Stimulated activated CD8-positive, alpha-beta memory T cell treated with anti-CD3 and anti-CD28 coated beads, Interleukin-7, amount 100 ng/mL, for 4 hours (primary cell): ENCODE measurements at regions not wholly inside any gene's neighbourhood (a gene's known extent, or its start where the extent isn't known, plus 50 kb on each side); places are given as distances from the start of the nearest gene placed in this dataset.
"Not testable (repeated sequence)": the region's sequence is repeated elsewhere in the genome, so short reads cannot be mapped to it uniquely, and the experiment has no call there.

Experiments used
- DNase-seq, 2 donors: peaks; one replicate each; pipeline ENCODE4 v3.0.0-alpha.2; 2020; ENCODE audit warnings: low read depth in 2 of 2

DNA sequence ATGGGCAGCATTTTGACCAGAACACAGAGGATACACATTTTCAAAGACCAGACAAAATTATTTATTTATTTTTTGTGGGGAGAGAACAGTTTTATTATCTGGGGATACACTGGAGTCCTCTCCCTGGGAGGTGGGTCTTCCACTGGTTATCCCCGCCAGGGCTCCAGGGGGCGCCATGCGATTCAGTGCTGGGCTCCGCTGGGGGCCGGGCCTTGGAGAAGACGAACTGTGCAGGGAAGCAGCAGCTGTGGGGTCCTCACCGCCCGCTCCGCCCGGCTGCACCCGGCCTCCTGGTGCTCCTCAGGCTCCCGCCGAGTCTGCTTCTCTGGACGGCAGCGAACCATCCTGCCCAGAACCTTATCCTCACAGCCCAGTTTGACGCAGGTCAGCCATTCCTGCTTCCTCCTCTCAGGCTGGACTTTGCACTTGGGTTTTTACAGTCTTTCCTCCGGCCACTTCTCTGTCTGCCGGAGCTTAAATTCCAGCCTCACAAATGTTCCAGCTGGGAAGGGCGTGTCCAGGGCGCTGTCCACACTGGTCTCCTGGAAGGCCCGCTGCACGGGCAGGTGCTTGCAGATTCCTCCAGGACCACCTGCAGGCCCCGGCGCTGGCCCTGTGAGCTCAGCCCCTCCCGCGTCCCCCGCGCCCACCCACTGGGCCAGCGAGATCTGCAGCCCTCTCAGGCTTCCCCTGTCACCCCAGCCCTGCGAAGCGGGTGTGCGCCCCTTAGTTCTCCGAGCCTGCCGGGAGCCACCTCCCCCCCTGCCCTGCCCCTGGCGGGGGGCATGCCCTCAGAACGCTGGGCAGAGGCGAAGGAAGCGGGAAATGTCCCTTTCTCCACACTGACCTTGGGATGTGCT, 1830.0 kb upstream of the DEFB115 start:
- no peak for DNase-seq

DNA sequence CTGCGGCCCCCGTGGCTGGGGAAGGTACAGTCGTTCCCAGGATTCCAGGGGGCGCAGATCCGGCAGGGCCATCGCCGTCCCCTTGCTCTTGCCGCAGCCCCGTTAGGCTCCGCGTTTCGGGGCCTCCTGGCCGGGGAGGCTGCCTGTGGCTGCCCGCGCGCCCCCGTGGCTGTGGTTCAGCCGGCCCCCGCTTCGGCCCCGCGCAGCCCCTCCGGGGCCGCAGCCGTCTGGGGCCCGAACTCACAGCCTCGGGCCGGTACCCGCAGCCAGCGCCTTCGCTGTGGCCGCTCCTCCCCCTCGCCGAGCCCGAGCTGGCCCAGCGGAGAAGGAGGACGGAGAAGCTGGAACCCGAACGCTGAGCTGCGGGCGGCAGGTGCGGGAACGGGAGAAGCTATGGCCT, 1826.9 kb upstream of the DEFB115 start:
- no peak for DNase-seq

DNA sequence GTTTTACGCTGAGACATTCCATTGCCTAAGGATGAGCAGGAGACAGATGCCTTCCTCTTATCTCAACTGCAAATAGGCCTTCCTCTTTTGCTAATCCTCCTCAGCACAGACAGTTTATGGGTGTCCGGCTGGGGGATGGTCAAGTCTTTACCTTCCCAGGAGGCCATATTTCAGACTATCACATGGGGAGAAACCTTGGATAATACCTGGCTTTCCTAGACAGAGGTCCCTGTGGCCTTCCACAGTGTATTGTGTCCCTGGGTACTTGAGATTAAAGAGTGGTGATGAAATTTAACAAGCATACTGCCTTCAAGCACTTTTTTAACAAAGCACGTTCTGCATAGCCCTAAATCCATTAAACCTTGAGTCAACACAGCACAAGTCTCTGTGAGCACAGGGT, 1816.7 kb upstream of the DEFB115 start:
- not testable (repeated sequence) for DNase-seq

DNA sequence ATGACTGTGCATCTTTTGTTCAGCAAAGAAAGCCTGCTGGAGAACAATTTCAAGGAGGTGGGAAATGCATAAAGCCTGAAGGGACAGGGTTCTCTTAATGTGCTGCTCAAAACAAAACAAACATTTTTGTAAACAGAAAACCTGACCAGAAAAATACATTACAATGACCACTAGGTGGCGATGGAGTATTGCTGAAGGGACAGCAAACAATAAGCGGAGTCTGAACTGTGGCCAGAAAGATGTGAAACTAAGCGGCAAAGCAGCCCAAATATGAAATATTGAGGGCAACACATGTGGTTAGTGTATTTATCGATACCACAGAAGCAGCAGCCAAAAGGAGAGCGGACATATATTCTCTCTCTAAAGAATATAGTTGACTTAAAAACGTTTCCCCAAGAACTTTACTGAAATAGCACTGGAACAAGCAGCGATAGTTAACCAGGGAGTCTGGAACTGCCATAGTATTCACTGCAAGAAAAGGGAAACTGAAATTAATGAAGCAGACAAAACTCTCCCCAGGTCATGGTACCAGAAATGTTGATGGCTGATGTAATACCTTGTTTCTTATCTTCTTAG, 1814.2 kb upstream of the DEFB115 start:
- DNase-seq = not testable (repeated sequence)

DNA sequence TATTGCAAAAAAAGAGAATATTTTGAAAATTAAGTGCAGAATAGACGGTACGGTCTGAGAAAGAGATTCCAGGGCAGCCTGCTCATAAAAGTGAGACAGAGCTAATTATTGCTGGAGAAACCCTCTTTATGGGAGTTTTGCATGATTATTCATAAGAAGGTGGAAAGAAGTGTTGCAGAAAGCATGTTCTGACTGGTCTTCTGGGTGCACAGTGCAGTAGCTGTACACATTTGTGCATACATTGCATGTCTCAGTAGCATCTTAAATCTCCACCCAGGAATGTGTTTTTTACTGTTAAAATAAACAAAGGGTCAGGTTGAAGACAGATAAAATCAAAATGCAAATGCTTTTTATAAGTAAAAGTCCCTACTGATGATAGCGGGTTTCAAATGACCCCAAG, 1813.6 kb upstream of the DEFB115 start:
- no peak for DNase-seq

DNA sequence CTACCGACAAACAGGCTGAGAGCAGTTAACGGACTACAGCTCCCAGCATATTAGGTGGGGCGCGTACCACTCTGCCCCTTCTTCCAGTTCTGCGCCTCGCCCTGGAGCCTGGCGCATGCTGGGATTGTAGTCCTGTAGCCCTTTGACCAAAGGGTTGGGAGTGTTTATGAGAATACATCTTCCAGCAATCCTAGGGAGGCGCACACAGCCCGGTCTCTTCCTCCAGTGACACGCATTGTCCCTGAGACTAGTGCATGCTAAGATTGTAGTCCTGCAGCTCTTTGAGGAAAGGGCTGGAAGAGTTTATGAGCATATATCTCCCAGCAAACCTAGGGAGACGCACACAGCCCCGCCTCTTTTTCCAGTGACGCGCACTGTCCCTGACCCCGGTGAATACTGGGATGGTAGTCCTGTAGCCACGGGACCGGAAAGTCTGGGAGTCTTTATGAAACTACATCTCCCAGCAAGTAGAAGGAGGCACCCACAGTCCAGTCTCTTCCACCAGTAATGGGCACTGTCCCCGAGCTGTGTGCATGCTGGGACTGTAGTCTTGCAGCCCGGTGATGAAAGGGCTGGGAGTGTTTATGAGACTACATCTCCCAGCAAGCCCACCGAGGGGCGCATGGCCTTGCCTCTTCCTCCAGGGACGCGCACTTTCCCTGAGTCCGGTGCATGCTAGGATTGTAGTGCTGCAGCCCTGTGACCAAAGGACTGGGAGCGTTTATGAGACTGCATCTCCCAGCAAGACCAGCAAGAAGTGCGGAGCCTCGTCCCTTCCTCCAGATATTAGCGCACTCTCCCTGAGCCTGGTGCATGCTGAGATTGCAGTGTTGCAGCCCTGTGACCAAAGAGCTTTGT, 1812.2 kb upstream of the DEFB115 start:
- peak in 1 of 2 donors; percentile 21 for DNase-seq

DNA sequence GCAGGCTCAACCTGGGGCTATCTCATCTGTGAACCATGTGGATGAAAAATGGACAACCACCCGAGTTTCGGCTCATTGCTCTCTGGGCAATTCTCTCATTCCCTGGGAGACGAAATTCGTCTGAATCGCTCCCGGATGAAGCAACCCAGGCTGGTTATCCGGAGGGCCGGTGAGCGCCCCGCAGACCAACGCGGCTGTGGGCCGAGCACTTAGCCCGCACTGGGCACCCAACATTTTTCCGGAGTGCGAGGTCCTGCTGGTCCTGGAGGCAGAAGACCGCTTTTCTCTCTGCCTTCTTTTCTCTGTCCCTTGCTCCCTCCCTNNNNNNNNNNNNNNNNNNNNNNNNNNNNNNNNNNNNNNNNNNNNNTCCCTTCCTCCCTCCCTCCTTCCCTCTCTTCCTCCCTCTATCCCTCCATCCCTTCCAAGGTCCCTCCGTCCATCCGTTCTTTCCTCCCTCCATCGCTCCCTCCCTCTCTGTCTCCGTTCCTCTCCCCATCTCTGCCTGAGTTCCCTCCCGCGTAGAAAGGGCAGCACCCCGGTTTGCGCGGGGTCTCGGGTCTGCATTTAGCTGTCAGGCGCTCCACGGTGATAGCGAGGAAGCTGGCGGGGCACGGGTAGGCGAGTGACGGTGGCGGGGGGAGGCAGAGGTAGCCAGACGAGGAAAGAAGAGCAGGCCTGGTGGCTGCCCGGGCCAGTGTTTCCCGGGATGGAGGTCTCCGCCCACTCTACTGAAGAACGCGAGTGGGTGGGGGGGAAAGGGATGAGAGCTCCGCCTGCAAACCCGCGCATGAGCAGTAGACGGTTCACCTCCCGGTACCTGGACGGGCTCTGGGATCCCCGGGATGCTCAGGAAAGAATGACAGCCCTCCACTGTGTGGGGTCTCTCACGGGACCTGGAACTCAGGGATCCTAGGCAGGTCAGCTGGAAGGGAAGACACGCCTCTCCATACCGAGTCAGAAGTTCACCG, 1809.7 kb upstream of the DEFB115 start:
- DNase-seq = not testable (repeated sequence)

DNA sequence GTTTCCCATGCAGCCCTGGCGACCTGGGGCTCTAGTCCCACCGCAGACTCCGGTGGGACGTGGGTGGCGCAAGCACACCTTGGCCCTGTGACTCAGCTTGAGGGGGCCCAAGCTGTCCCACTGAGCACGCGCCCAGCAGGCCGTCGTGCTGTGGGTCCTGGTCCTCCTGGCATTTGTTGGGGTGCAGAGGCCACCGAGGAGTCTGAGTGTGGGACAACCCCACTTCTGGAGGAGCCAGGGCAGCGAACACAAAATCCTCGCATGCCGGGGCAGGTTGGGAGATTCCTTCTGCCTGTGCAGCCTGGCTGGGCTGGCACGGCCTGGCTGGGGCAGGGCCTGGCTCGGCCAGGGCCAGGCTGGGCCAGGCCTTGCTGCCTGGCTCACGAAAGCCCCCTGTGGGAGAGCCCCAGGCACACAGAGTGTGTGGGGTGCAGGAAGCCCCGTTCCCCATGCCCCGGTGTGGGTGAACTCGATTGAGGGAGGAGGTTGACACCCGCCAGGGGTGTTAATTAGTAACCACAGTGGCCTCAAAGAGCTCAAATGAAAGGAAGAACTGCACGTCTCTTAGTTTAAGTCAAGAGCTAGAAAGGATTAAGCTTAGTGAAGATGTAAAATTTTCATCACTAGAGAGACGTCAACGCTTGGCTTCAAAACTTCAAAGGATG, 1808.5 kb upstream of the DEFB115 start:
- no peak for DNase-seq

DNA sequence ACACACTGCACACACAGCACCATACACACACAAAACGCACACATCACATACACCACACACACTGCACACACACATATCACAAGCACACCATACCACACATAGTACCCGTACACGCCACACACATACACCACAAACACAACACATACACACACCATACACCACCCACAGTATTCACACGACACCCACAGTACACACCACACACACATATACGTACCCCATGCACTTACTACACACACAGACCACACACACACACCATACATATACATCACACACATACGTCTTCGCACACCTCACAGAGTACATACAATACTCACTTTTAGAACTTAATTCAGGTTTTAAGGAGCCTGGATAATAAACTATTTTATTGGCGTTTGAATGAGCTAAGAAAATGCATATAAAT, 1805.3 kb upstream of the DEFB115 start:
- DNase-seq = no peak

DNA sequence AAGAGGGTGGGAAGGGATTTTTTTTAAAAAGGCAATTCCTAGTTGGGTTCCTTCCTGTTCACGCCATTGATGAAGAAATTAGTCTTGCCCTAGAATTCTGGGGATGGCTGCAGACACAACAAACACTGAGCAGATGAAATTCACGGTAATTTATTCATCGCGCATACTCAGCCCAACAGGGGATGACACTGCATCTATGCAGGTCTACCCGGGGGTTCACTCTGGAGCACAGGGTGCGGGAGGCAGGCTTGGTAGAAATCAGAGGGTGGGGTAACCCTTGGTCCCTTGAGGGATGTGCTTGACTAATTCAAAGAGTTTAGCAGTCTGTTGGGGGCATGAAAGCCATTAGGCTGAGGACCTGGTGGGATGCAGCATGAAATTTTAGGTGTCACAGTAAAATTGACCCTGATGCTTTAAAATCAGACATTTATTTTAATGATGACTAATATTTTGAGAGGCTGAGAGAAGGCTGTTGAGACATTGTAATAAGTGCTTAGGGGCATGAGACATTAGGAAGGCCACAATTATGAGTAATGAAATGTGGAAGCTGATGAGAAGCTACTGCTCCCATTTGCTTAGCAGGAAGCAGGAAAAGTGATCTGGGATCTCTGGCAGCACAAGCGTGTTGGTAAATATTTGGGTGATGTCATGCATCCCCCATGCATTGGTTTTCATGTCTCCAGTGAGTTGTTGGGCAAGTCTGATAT, 1800.3 kb upstream of the DEFB115 start:
- not testable (repeated sequence) for DNase-seq

DNA sequence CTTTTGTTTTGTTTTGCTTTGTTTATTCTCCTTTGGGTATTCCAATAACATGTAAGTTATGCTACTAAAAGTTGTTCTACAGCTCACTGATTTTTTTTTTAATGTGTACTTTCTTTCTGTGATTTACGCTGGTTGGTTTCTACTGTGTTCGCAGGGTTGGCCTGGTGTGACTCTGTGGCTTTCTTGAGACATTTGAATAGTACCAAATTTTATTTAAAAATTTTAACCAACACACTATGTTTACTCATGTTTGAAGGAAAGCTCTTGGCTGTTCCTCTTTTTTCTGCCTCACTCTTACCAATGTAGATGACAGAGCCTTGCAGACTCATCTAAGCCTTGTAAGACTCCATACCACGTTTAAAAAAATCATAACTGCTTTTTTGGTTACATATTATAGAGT, 1784.9 kb upstream of the DEFB115 start:
- no peak for DNase-seq

DNA sequence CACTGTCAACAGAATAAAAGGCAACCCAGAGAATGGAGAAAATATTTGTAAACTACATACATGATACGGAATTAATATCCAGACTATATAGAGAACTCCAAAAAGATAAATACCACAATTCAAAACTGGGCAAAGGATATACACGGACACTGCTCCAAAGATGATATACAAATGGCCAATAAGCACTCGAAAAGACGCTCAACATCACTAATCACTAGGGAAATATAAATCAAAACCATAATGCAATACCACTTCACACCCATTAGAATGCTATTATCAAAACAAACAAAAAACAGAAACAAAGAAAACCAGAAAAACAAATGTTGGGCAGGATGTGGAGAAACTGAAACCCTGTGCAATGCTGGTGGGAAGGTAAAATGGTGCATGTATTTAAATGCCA, 1764.6 kb upstream of the DEFB115 start:
- DNase-seq = not testable (repeated sequence)

DNA sequence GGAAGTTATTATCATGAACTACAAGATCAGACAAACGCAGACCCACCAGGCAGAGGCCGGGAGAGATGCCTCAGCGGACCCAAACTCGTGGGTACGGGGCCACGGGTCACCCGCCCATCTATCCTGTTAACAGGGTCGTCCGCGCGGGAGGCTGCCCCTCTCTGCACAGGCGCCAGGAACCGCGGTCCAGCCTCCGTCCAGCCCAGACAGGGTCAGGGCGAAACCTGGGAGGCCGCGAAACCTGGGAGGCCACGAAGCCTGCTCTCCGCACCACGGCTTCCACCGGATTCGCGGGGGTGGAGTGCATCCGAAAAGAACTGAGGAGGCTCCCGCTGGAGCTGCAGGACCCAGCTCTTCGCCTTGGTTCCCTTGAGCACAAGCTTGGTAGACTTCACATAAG, 1760.7 kb upstream of the DEFB115 start:
- DNase-seq = not testable (repeated sequence)

DNA sequence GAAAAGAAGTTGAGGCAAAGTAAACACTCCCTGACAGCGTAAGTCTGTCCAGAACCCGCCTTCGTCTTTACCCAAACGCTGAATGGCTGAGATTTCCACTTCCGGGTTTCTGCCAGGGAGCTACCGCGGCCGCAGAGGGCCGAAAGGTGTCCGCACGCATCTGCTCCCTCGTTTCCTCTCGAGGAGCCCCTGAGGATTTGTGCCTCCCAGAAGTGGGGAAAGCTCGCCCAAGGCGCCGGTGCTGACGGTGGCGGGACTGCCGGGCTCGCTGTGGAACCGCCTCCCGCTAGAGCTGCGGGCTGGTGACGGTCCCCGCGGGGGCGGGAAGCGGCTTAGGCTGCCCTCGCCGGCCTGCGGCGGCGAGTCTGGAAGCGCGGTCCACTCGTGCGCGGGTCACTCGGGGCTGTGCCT, 1760.2 kb upstream of the DEFB115 start:
- peak in 1 of 2 donors; percentile 1 for DNase-seq

DNA sequence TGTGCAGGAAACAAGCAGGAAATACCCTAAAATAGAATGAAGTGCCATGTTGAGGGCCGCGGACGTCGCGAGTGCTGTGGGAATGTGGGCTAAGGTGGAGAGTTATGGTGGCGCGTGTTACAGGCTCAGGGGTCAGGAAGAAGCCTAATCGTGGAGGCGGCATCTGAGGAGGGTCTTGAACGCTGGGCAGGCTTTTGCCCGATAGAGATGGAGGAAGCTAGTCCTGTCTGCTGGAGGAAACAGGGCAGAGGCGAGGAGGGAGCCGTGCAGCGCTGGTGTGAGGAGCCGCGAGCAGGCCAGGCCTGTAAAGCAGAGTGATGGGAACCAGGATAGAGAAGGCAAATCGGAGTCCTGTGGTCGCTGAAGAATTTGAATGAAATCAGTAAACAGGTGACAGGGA, 1759.8 kb upstream of the DEFB115 start:
- DNase-seq = not testable (repeated sequence)

DNA sequence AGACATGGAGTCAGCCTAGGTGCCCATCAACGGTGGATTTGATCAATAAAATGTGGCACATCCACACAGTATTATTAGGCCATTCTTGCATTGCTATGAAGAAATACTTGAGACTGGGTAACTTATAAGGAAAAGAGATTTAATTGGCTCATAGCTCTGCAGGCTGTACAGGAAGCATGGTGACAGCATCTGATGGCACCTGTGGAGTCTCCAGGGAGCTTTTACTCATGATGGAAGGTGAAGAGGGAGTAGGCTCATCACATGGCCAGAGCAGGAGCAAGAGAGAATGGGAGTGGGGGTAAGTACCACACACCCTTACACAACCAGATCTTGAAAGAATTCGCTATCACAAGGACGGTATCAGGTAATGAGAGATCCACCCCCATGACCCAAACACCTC, 1756.7 kb upstream of the DEFB115 start:
- DNase-seq = not testable (repeated sequence)

DNA sequence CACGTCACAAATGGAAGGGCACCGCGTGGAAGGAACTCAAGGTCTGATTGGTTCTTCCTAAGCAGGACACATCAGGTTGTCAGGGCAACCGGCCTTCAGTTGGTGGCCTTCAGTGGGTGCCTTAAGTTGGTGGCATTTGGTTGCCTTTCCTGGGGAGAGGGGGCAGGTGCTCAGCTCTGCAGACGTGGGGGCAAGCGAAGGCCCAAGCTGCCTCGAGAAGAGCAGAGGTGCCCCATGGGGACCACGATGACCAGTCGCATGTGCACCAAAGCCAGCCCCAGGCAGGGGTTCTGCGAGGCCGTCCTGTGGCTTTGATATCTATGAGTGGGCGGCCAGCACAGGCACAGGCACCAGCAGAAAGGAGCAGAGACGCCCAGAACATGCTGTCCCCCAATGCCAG, 1742.8 kb upstream of the DEFB115 start:
- DNase-seq = not testable (repeated sequence)

DNA sequence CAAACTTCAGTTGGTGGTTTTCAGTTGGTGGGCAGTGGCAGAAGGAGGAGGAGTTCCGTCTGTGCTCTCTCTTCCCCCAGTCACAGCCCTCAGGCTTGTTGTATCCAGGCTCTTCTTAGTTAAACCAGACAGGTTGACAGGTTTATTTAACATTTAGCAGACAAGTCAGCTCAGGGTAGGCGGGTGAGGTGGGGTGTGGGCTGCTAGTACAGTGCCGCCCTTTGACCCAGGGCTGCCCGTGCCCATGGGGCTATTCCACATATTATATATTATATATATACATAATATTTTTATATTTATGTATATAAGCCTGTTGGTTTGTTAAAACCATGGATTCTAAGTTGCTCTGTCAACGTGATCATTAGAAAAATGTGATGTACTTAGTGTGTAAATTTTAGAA, 1740.6 kb upstream of the DEFB115 start:
- DNase-seq = not testable (repeated sequence)

DNA sequence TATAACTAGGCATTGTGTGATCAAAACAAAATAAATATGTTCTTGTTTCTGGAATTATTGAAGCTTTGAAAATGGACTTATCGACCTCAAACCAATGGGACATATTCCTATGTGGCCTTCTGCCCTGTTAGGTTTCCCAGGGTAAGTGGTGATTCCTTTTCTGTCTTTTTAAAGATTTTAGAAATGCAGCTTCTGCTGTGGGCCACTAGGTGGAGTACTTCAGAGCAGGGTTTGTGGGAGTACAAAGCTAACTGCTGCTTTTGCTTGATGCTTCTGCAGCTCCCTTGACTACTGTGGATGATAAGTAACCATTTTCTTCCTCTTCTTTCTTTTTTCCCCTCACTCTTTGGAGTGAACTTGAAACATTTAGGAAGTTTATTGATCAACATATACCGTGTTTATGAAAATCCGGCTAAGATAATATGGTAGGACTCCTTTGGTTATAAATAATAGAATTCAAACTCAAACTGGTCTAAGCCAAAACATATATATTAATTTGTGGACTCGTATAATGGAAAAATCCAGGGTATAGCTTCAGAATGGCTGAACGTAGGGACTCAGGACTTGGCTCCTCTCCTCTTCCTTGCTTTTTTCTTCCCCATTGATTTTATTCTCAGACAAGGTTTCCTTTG, 1737.7 kb upstream of the DEFB115 start:
- DNase-seq = not testable (repeated sequence)
